Right lobe of liver (tissue), 6 donors: ENCODE measurements at regions not wholly inside any gene's neighbourhood (a gene's known extent, or its start where the extent isn't known, plus 50 kb on each side); places are given as distances from the start of the nearest gene placed in this dataset.
"Not testable (repeated sequence)": the region's sequence is repeated elsewhere in the genome, so short reads cannot be mapped to it uniquely, and the experiment has no call there.

Experiments
- ATAC-seq, 4 donors: fragments of 200-7000 bp; cut with Tn5 transposase; one replicate each; pipeline ENCODE4 v1.9.1; 2020; ENCODE audit warnings: mild to moderate bottlenecking in 4 of 4, moderate library complexity in 4 of 4
- DNase-seq, 3 donors: peaks; one replicate each; pipeline ENCODE4 v3.0.0-alpha.2; 2020
- H3K27ac ChIP-seq, 3 donors: fragments of 200-600 bp; one replicate each; pipeline ENCODE4 v1.8.0; 2022
- H3K27me3 ChIP-seq, 2 donors: fragments of 200-600 bp; one replicate each; pipeline ENCODE4 v1.8.0; 2022
- H3K36me3 ChIP-seq, 4 donors: fragments of 200-600 bp; sonication (generic) in 1 of 4; one replicate each; pipeline versions ENCODE4 v1.5.1 to v1.8.0; 2017 to 2022; ENCODE audit warnings: control low read depth in 1 of 4
- H3K4me1 ChIP-seq, 4 donors: fragments of 200-600 bp; sonication (generic) in 1 of 4; one replicate each; pipeline versions ENCODE4 v1.5.1 to v1.8.0; 2017 to 2022; ENCODE audit warnings: control low read depth in 1 of 4
- H3K4me3 ChIP-seq, 3 donors: fragments of 200-600 bp; one replicate each; pipeline ENCODE4 v1.8.0; 2022
- H3K9me3 ChIP-seq, 4 donors: fragments of 200-600 bp; sonication (generic) in 1 of 4; one replicate each; pipeline versions ENCODE4 v1.5.1 to v1.8.0; 2017 to 2022; ENCODE audit warnings: control low read depth in 1 of 4
- CTCF ChIP-seq, 4 donors: fragments of 200-600 bp in 3 of 4; fragments of 450-650 bp in 1 of 4; IDR thresholded peaks; one replicate each; pipeline versions ENCODE4 v1.5.1 to v1.8.0; 2016 to 2022; ENCODE audit warnings: antibody characterized with exemption in 4 of 4, mild to moderate bottlenecking in 2 of 4
- POLR2A ChIP-seq: fragments of 450-650 bp; IDR thresholded peaks from one replicate; pipeline ENCODE4 v1.6.1; 2017; ENCODE audit warnings: antibody characterized with exemption, mild to moderate bottlenecking
- WGBS: methylation state at CpG from one replicate; pipeline ENCODE4 v1.1.6; 2018; ENCODE audit warnings: low coverage, low lambda C conversion rate; ENCODE audit not compliant: insufficient coverage; ENCODE audit errors: missing lambda C conversion rate; 5-methylcytosine and 5-hydroxymethylcytosine counted together
- intact Hi-C, 2 donors: fragments of 100-400 bp; cut with DNase I; formaldehyde crosslinking; loops; one replicate each; pipeline versions ENCODE4 v1.11.2 to v1.14.1; 2022
- donor health status: DM: no; HTN: yes; CAD: no.
- donor health status: DM: no; HTN: no; CAD: no.
- donor health status: DM: no; HTN: no; CAD: no.
- donor health status: DM: no; HTN: yes; CAD: no.
- donor health status: DM: no; HTN: yes; CAD: no.

- no peak for DNase-seq
- Histone ChIP-seq H3K9me3 (no peaks in the 10 kb centered on the region), H3K27ac (no peak overlapping the region), H3K27me3 (no peaks in the 10 kb centered on the region), H3K36me3 (no peaks in the 10 kb centered on the region), H3K4me1 (no peaks in the 10 kb centered on the region), H3K4me3 (no peak overlapping the region)
- ATAC-seq, result no peak
- intact Hi-C loops, result no loop called here
- TF ChIP-seq CTCF (IDR thresholded peaks at IDR 0.05) (no peak), POLR2A (no peak)
- WGBS, result 67% methylated on average over 2 of the region's 2 CpGs
Observed at GRCh38 chr5:159522841-159523240, 192.6 kb upstream of the IL12B start.

DNA sequence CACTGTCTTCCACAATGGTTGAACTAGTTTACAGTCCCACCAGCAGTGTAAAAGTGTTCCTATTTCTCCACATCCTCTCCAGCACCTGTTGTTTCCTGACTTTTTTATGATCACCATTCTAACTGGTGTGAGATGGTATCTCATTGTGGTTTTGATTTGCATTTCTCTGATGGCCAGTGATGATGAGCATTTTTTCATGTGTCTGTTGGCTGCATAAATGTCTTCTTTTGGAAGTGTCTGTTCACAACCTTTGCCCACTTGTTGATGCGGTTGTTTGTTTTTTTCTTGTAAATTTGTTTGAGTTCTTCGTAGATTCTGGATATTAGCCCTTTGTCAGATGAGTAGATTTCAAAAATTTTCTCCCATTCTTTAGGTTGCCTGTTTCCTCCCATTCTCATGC lies 194.0 kb upstream of the IL12B start:
- not testable (repeated sequence) for ATAC-seq, H3K27ac ChIP-seq
- 56% methylated on average over 2 of the region's 2 CpGs for WGBS

DNA sequence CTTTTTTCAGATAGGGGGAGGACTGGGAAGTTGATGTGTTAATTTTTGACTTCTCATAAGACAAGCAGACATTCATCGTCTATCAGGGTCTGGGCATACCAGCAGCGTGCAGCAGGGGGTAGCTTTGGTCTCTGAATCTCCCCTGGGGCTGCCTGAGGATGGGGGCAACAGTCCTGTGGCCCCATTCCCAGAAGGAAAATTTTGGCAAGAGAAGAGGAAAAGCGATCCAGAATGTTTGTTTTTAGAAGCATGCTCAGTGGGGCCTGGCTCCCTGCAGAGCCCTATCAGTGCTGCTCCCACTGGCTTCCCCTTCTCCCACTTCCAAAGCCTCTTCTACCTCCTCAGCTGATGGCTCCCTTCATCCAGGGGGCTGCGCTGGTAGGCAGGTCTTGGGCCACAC lies 194.8 kb upstream of the IL12B start:
- DNase-seq (no peak), ATAC-seq (peak in 2 of 4 donors; percentile 16 to 28)
- H3K27ac ChIP-seq, result no peak overlapping the region
- H3K4me3 ChIP-seq, result no peak overlapping the region
- 50% methylated on average over 3 of the region's 4 CpGs for WGBS
- intact Hi-C loops, result no loop called here
- H3K36me3 ChIP-seq, result no peaks in the 10 kb centered on the region
- no peaks in the 10 kb centered on the region for H3K27me3 ChIP-seq
- H3K9me3 ChIP-seq, result no peaks in the 10 kb centered on the region
- H3K4me1 ChIP-seq, result no peaks in the 10 kb centered on the region
- TF ChIP-seq CTCF (IDR thresholded peaks at IDR 0.05) (no peak), POLR2A (no peak)

More for the DNA sequence above, 194.0 kb upstream of the IL12B start:
- H3K36me3 ChIP-seq, H3K27me3 ChIP-seq, DNase-seq, H3K4me3 ChIP-seq, H3K9me3 ChIP-seq, intact Hi-C loops, H3K4me1 ChIP-seq: not testable (repeated sequence)

GRCh38 chr5:159527546-159528254 lies 197.4 kb upstream of the IL12B start:
- DNase-seq (no peak), ATAC-seq (no peak)
- H3K27me3 ChIP-seq, result no peaks in the 10 kb centered on the region
- H3K27ac ChIP-seq, result no peak overlapping the region
- TF ChIP-seq POLR2A, result no peak
- no peak for TF ChIP-seq CTCF (IDR thresholded peaks at IDR 0.05)
- H3K9me3 ChIP-seq, result no peaks in the 10 kb centered on the region
- 58% methylated on average over 2 of the region's 4 CpGs for WGBS
- H3K4me3 ChIP-seq, result no peak overlapping the region
- H3K4me1 ChIP-seq, result no peaks in the 10 kb centered on the region
- intact Hi-C loops, result no loop called here
- H3K36me3 ChIP-seq, result no peaks in the 10 kb centered on the region

DNA sequence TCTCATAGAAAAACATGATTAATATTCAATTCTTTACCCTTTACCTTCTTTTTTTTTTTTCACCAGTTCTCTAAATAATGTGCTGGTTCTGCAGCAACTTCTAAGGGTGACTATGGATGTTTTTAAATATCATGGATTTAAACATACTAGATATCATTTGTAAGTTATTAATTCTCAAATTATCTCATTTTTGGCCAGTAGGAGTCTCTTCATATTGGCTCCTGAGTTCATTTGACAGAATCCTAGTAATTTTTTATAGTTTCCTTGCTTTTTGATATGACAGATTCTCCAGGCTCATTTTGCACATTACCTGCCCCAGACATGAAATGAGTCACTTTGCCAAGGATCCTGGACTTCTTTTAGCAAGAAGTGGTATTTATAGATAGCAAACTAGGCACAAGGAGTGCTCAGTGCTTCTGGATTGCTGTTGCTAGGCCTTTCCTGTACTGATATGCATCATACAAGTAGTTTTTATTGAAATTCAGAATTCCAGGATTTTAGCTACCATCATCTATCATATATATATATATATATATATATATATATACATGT lies 201.3 kb upstream of the IL12B start:
- H3K4me1 ChIP-seq, result no peaks in the 10 kb centered on the region
- H3K4me3 ChIP-seq, result no peak overlapping the region
- H3K27me3 ChIP-seq, result no peaks in the 10 kb centered on the region
- intact Hi-C loops, result no loop called here
- no peak for ATAC-seq
- no peaks in the 10 kb centered on the region for H3K9me3 ChIP-seq
- TF ChIP-seq CTCF (IDR thresholded peaks at IDR 0.05), result no peak
- TF ChIP-seq POLR2A, result no peak
- no peaks in the 10 kb centered on the region for H3K36me3 ChIP-seq
- H3K27ac ChIP-seq, result no peak overlapping the region
- DNase-seq, result no peak
